GM18870 (cell line): ENCODE measurements at regions not wholly inside any gene's neighbourhood (a gene's known extent, or its start where the extent isn't known, plus 50 kb on each side); places are given as distances from the start of the nearest gene placed in this dataset.
A peak's percentile ranks its signal among the peaks of the same experiment; 100 is the strongest.
"Not testable (repeated sequence)": the region's sequence is repeated elsewhere in the genome, so short reads cannot be mapped to it uniquely, and the experiment has no call there.

ENCODE experiments used
- ATAC-seq: cut with Tn5 transposase; IDR thresholded peaks from one replicate; pipeline ENCODE4 v1.9.1; 2021; ENCODE audit warnings: moderate library complexity; ENCODE audit not compliant: unreplicated experiment

GRCh38 chr2:57402096-57402495 lies 644.5 kb upstream of the VRK2 start:
- no peak for ATAC-seq

- no peak for ATAC-seq
These were observed 643.9 kb upstream of the VRK2 start for GRCh38 chr2:57402755-57403154.

GRCh38 chr2:57407772-57408201 lies 638.8 kb upstream of the VRK2 start:
- no peak for ATAC-seq

GRCh38 chr2:57408587-57408986 lies 638.0 kb upstream of the VRK2 start:
- ATAC-seq: no peak

GRCh38 chr2:57417007-57417406 lies 629.6 kb upstream of the VRK2 start:
- no peak for ATAC-seq

GRCh38 chr2:57418859-57419346 lies 627.7 kb upstream of the VRK2 start:
- not testable (repeated sequence) for ATAC-seq

GRCh38 chr2:57429831-57430230 lies 616.8 kb upstream of the VRK2 start:
- ATAC-seq: no peak

- no peak for ATAC-seq
These were observed 614.1 kb upstream of the VRK2 start for GRCh38 chr2:57432528-57432927.

- no peak for ATAC-seq
These were observed 612.2 kb upstream of the VRK2 start for GRCh38 chr2:57434441-57434840.

- no peak for ATAC-seq
These were observed 611.6 kb upstream of the VRK2 start for GRCh38 chr2:57434972-57435371.

- ATAC-seq: no peak
These were observed 609.5 kb upstream of the VRK2 start for GRCh38 chr2:57437077-57437476.

- no peak for ATAC-seq
These were observed 606.2 kb upstream of the VRK2 start for GRCh38 chr2:57440437-57440836.

- ATAC-seq: no peak
These were observed 603.5 kb upstream of the VRK2 start for GRCh38 chr2:57443086-57443485.

- no peak for ATAC-seq
These were observed 602.6 kb upstream of the VRK2 start for GRCh38 chr2:57443973-57444521.

- no peak for ATAC-seq
These were observed 601.7 kb upstream of the VRK2 start for GRCh38 chr2:57444752-57445430.

GRCh38 chr2:57448816-57449215 lies 597.8 kb upstream of the VRK2 start:
- no peak for ATAC-seq

GRCh38 chr2:57450170-57450569 lies 596.4 kb upstream of the VRK2 start:
- peak; percentile 93 for ATAC-seq

- ATAC-seq: no peak
These were observed 594.0 kb upstream of the VRK2 start for GRCh38 chr2:57452634-57453033.

GRCh38 chr2:57453945-57454344 lies 592.7 kb upstream of the VRK2 start:
- no peak for ATAC-seq

GRCh38 chr2:57460396-57461276 lies 586.0 kb upstream of the VRK2 start:
- ATAC-seq: no peak

- ATAC-seq: no peak
These were observed 585.0 kb upstream of the VRK2 start for GRCh38 chr2:57461624-57462023.

- no peak for ATAC-seq
These were observed 581.5 kb upstream of the VRK2 start for GRCh38 chr2:57465067-57465466.
